ENCODE measurements at regions not wholly inside any gene's neighbourhood (a gene's known extent, or its start where the extent isn't known, plus 50 kb on each side); places are given as distances from the start of the nearest gene placed in this dataset.
A peak's percentile ranks its signal among the peaks of the same experiment; 100 is the strongest.

- no TSS peak for BruUV-seq (replicated peaks)
- TF ChIP-seq FOS (IDR thresholded peaks at IDR 0.05; ENCODE audit: borderline replicate concordance, insufficient read depth, low read length), result no peak
- no peak for TF ChIP-seq JUN (IDR thresholded peaks at IDR 0.05; ENCODE audit: borderline replicate concordance, insufficient read depth, insufficient read length, low read depth)
- no peak for TF ChIP-seq EZH2 (IDR thresholded peaks at IDR 0.05; ENCODE audit: borderline replicate concordance, low read depth, low read length, severe bottlenecking)
- TF ChIP-seq MAX (IDR thresholded peaks at IDR 0.05; ENCODE audit: insufficient read depth, insufficient read length), result no peak
- no peak for TF ChIP-seq MYC (IDR thresholded peaks at IDR 0.05; ENCODE audit: low read depth, low read length)
- TF ChIP-seq GATA2 (IDR thresholded peaks at IDR 0.05; ENCODE audit: insufficient read depth, insufficient read length, low read depth, low read length), result no peak
- no peak for TF ChIP-seq POLR2A (IDR thresholded peaks at IDR 0.05; ENCODE audit: low read depth, low read length)
- no peak for TF ChIP-seq CTCF (IDR thresholded peaks at IDR 0.05; ENCODE audit: extremely low read depth in 1 of 2, insufficient read depth in 1 of 2, low read depth in 1 of 2, low read length in 2 of 2)
- TF ChIP-seq POLR2AphosphoS5 (IDR thresholded peaks at IDR 0.05; ENCODE audit: insufficient read depth, low read depth, low read length), result no peak
- Histone ChIP-seq H3K4me1 (ENCODE audit: control insufficient read depth, extremely low read depth, insufficient read depth, low read length) (peaks cover 4% of the 10 kb centered on the region), H4K20me1 (replicated peaks; ENCODE audit: control insufficient read depth, extremely low read depth, insufficient read depth, low read length) (no peaks in the 10 kb centered on the region), H3K27me3 (ENCODE audit: control insufficient read depth in 2 of 2, insufficient read depth in 2 of 2, low read length in 2 of 2) (no peaks in the 10 kb centered on the region), H3K4me3 (replicated peaks in 1 of 3; ENCODE audit: insufficient read depth in 1 of 3, low read depth in 1 of 3, low read length in 3 of 3) (no peak overlapping the region), H3K9me3 (replicated peaks; ENCODE audit: control insufficient read depth, insufficient read depth, low read length) (no peaks in the 10 kb centered on the region), H3K9ac (replicated peaks; ENCODE audit: extremely low read depth, insufficient read depth, low read length) (no peak overlapping the region), H3K79me2 (ENCODE audit: control insufficient read depth, insufficient read depth, low read length) (no peaks in the 10 kb centered on the region), H3K27ac (ENCODE audit: insufficient read depth, low read depth, low read length) (no peak overlapping the region), H3K9me1 (replicated peaks; ENCODE audit: control insufficient read depth, extremely low read depth, insufficient read depth, low read length) (no peaks in the 10 kb centered on the region), H3K36me3 (ENCODE audit: control insufficient read depth in 2 of 2, extremely low read depth in 1 of 2, insufficient read depth in 2 of 2, low read length in 2 of 2) (no peaks in the 10 kb centered on the region), H2AFZ (ENCODE audit: low read depth, low read length) (peak overlapping the region; percentile 44), H3K4me2 (ENCODE audit: insufficient read depth, low read length) (no peak overlapping the region)
- dilution Hi-C loops (cut with MboI; ENCODE audit: extremely low pct_ligation_motif_present, low sequenced_read_pairs), result no loop called here
- FAIRE-seq, result no peak
- peak; percentile 4 for DNase-seq (ENCODE audit: low read depth, low spot score)
- intact Hi-C loops (cut with micrococcal nuclease), result no loop called here
- ChIA-PET POLR2A (no interaction called here), CTCF (interaction anchor here (0.6 to 1.3 kb wide), 3 partner anchors 10 to 99 kb away, joined by 3 to 5 read pairs (median 3); no protein-coding TSS in a partner anchor)
These were observed 98.2 kb upstream of the RASA1 start for GRCh38 chr5:87169300-87169991.
